ENCODE measurements at regions not wholly inside any gene's neighbourhood (a gene's known extent, or its start where the extent isn't known, plus 50 kb on each side); places are given as distances from the start of the nearest gene placed in this dataset.

- Histone ChIP-seq H2AFZ (replicated peaks) (no peak overlapping the region), H3F3A (ENCODE audit: low read depth) (no peaks in the 10 kb centered on the region), H3K4me3 (no peak overlapping the region), H3K79me2 (ENCODE audit: low read depth) (no peaks in the 10 kb centered on the region), H3K4me1 (no peaks in the 10 kb centered on the region), H3K27ac (no peak overlapping the region), H3K9me3 (ENCODE audit: low read depth) (no peaks in the 10 kb centered on the region), H3K36me3 (no peaks in the 10 kb centered on the region), H3K4me2 (no peak overlapping the region), H4K20me1 (ENCODE audit: low read depth) (no peaks in the 10 kb centered on the region), H3K9ac (no peak overlapping the region), H3K27me3 (no peaks in the 10 kb centered on the region)
- no peak for DNase-seq (ENCODE audit: low spot score)
- peaks cover 3% of the 10 kb centered on the region for H3K4me1 Mint-ChIP-seq
- no peak overlapping the region for H3K4me3 Mint-ChIP-seq
- peaks cover 6% of the 10 kb centered on the region for H3K9me3 Mint-ChIP-seq
- H3K27ac Mint-ChIP-seq, result no peak overlapping the region
- H3K27me3 Mint-ChIP-seq (ENCODE audit: insufficient read depth, low read depth), result no peaks in the 10 kb centered on the region
- TF ChIP-seq, protein P1, sequence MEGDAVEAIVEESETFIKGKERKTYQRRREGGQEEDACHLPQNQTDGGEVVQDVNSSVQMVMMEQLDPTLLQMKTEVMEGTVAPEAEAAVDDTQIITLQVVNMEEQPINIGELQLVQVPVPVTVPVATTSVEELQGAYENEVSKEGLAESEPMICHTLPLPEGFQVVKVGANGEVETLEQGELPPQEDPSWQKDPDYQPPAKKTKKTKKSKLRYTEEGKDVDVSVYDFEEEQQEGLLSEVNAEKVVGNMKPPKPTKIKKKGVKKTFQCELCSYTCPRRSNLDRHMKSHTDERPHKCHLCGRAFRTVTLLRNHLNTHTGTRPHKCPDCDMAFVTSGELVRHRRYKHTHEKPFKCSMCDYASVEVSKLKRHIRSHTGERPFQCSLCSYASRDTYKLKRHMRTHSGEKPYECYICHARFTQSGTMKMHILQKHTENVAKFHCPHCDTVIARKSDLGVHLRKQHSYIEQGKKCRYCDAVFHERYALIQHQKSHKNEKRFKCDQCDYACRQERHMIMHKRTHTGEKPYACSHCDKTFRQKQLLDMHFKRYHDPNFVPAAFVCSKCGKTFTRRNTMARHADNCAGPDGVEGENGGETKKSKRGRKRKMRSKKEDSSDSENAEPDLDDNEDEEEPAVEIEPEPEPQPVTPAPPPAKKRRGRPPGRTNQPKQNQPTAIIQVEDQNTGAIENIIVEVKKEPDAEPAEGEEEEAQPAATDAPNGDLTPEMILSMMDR (IDR thresholded peaks at IDR 0.05), result no peak
- TF ChIP-seq EZH2phosphoT487 (IDR thresholded peaks at IDR 0.05), result no peak
- no peak for TF ChIP-seq EZH2 (IDR thresholded peaks at IDR 0.05)
- no peaks in the 10 kb centered on the region for H3K36me3 Mint-ChIP-seq
Measured at GRCh38 chr1:101382135-101382534, 145.3 kb downstream of the S1PR1 start.

- no peak overlapping the region for H3K9ac ChIP-seq
- H3K4me1 ChIP-seq, result no peaks in the 10 kb centered on the region
- Mint-ChIP-seq H3K4me1 (peaks cover 13% of the 10 kb centered on the region), H3K9me3 (peaks cover 20% of the 10 kb centered on the region), H3K36me3 (peaks cover 2% of the 10 kb centered on the region), H3K27ac (no peak overlapping the region), H3K4me3 (no peak overlapping the region), H3K27me3 (ENCODE audit: insufficient read depth, low read depth) (peaks cover 2% of the 10 kb centered on the region)
- TF ChIP-seq, protein P1 (IDR thresholded peaks at IDR 0.05), result no peak
- no peak for TF ChIP-seq EZH2phosphoT487 (IDR thresholded peaks at IDR 0.05)
- no peak for DNase-seq (ENCODE audit: low spot score)
- H3K27me3 ChIP-seq, result no peaks in the 10 kb centered on the region
- no peak overlapping the region for H2AFZ ChIP-seq (replicated peaks)
- no peak overlapping the region for H3K4me3 ChIP-seq
- H3K27ac ChIP-seq, result no peak overlapping the region
- no peaks in the 10 kb centered on the region for H3K79me2 ChIP-seq (ENCODE audit: low read depth)
- no peaks in the 10 kb centered on the region for H3K9me3 ChIP-seq (ENCODE audit: low read depth)
- H3F3A ChIP-seq (ENCODE audit: low read depth), result no peaks in the 10 kb centered on the region
- H4K20me1 ChIP-seq (ENCODE audit: low read depth), result no peaks in the 10 kb centered on the region
- H3K4me2 ChIP-seq, result no peak overlapping the region
- H3K36me3 ChIP-seq, result no peaks in the 10 kb centered on the region
Measured at GRCh38 chr1:101388904-101389546, 152.2 kb downstream of the S1PR1 start.

DNA sequence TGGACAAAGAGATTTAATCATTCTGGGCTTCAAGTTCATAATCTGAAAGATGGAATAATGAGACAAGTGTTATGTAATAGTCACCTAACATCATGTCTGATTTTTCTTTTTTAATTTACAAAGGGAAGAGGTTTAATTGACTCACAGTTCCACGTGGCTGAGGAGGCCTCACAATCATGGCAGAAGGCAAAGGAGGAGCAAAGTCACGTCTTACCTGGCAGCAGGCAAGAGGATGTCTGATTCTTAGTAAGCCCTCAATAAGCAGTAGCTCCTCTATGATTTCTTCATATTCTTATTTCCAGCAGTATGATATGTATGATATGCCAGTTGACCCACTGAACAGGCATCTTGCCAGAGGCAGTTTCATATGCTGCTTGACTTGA, 152.7 kb downstream of the S1PR1 start:
- no peaks in the 10 kb centered on the region for H3K4me1 ChIP-seq
- H3K9me3 Mint-ChIP-seq, result peaks cover 20% of the 10 kb centered on the region

More for the DNA sequence above, 152.7 kb downstream of the S1PR1 start:
- Histone ChIP-seq H3K27me3 (no peaks in the 10 kb centered on the region), H4K20me1 (ENCODE audit: low read depth) (no peaks in the 10 kb centered on the region), H2AFZ (replicated peaks) (no peak overlapping the region), H3K79me2 (ENCODE audit: low read depth) (no peaks in the 10 kb centered on the region), H3K9ac (no peak overlapping the region), H3K27ac (no peak overlapping the region), H3K4me3 (no peak overlapping the region), H3K36me3 (no peaks in the 10 kb centered on the region), H3F3A (ENCODE audit: low read depth) (no peaks in the 10 kb centered on the region), H3K4me2 (no peak overlapping the region), H3K9me3 (ENCODE audit: low read depth) (no peaks in the 10 kb centered on the region)
- H3K36me3 Mint-ChIP-seq, result peaks cover 2% of the 10 kb centered on the region
- DNase-seq (ENCODE audit: low spot score), result no peak
- H3K27ac Mint-ChIP-seq, result no peak overlapping the region
- TF ChIP-seq, protein P1 (IDR thresholded peaks at IDR 0.05), result no peak
- no peak for TF ChIP-seq EZH2phosphoT487 (IDR thresholded peaks at IDR 0.05)
- no peak for TF ChIP-seq EZH2 (IDR thresholded peaks at IDR 0.05)
- H3K4me3 Mint-ChIP-seq, result no peak overlapping the region
- peaks cover 15% of the 10 kb centered on the region for H3K4me1 Mint-ChIP-seq
- peaks cover 2% of the 10 kb centered on the region for H3K27me3 Mint-ChIP-seq (ENCODE audit: insufficient read depth, low read depth)

All from neural progenitor cell (in vitro differentiated cells).